ENCODE measurements at regions not wholly inside any gene's neighbourhood (a gene's known extent, or its start where the extent isn't known, plus 50 kb on each side); places are given as distances from the start of the nearest gene placed in this dataset.

DNA sequence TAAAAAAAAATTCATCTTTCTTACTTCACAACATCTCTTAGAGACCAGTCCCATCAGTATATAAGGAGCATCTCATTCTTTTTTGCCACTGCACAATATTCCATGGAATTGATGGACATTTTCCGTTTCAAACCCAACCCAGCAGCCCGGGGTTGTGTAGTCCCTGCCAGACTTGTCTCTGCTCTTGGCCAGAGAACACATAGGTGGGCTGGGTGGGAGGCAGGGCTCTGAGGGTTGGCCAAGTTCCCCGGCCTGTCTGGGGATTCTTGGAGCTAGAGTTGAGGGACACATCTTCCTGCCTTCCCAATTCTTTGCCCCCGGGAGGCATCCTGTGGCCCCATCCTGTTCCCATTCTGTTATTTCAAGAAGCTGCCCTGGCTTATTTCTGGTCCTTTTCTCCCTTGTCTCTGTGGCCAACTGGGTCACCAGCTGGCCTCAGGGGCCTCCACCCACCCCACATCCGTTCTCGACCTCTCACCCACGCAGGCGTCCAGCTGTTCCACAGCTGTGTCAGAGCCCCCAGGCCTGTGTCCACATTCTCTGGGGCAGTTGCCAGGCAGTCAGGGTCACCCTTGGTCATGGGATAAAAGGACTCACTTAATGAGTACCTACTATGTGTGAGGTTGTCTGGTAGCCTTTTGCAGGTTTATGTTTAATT lies 52.0 kb upstream of the CCDC63 start:
- Histone ChIP-seq H3K9me3 (ENCODE audit: low read length) (no peaks in the 10 kb centered on the region), H3K9ac (ENCODE audit: low read length) (no peak overlapping the region), H3K4me1 (ENCODE audit: low read length) (no peaks in the 10 kb centered on the region), H4K20me1 (ENCODE audit: insufficient read depth, low read depth, low read length) (no peaks in the 10 kb centered on the region), H3K79me2 (ENCODE audit: low read length) (no peaks in the 10 kb centered on the region), H3K27me3 (ENCODE audit: low read length) (no peaks in the 10 kb centered on the region), H3K36me3 (ENCODE audit: insufficient read depth, low read length) (no peaks in the 10 kb centered on the region), H3K4me3 (ENCODE audit: low read length) (no peak overlapping the region), H3K9me2 (replicated peaks; ENCODE audit: insufficient read depth, low read length) (no peaks in the 10 kb centered on the region), H3K4me2 (ENCODE audit: low read depth, low read length, poor library complexity, severe bottlenecking) (no peak overlapping the region), H3K27ac (ENCODE audit: low read length) (no peak overlapping the region), H2AFZ (ENCODE audit: low read length) (no peak overlapping the region)
- DNase-seq, result peak; percentile 32

DNA sequence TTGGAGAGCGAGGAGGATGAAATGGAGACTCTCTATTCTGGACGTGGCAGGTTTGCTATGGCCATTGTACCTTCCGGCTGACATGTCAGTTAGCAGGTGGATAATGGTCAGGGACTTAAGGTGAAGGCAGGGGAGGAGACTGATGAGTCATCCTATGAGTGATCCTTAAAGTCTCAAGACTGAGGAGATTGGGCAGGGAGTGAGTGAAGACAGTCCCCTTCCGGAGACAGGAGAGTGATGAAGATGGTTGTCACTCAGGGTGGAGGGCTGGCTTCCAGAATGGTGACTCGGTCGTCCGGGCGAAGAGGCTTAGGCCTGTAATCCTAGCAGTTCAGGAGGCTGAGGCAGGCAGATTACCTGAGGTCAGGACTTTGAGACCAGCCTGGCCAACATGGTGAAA lies 49.8 kb upstream of the CCDC63 start:
- no peak for DNase-seq

More for the DNA sequence above, 49.8 kb upstream of the CCDC63 start:
- no peak overlapping the region for H3K9ac ChIP-seq (ENCODE audit: low read length)
- no peak overlapping the region for H2AFZ ChIP-seq (ENCODE audit: low read length)
- H3K27ac ChIP-seq (ENCODE audit: low read length), result no peak overlapping the region
- no peaks in the 10 kb centered on the region for H4K20me1 ChIP-seq (ENCODE audit: insufficient read depth, low read depth, low read length)
- no peaks in the 10 kb centered on the region for H3K36me3 ChIP-seq (ENCODE audit: insufficient read depth, low read length)
- no peaks in the 10 kb centered on the region for H3K27me3 ChIP-seq (ENCODE audit: low read length)
- no peak overlapping the region for H3K4me2 ChIP-seq (ENCODE audit: low read depth, low read length, poor library complexity, severe bottlenecking)
- H3K4me1 ChIP-seq (ENCODE audit: low read length), result no peaks in the 10 kb centered on the region
- no peak overlapping the region for H3K4me3 ChIP-seq (ENCODE audit: low read length)
- H3K79me2 ChIP-seq (ENCODE audit: low read length), result no peaks in the 10 kb centered on the region
- no peaks in the 10 kb centered on the region for H3K9me3 ChIP-seq (ENCODE audit: low read length)
- H3K9me2 ChIP-seq (replicated peaks; ENCODE audit: insufficient read depth, low read length), result no peaks in the 10 kb centered on the region
